ENCODE measurements at regions not wholly inside any gene's neighbourhood (a gene's known extent, or its start where the extent isn't known, plus 50 kb on each side); places are given as distances from the start of the nearest gene placed in this dataset.

DNA sequence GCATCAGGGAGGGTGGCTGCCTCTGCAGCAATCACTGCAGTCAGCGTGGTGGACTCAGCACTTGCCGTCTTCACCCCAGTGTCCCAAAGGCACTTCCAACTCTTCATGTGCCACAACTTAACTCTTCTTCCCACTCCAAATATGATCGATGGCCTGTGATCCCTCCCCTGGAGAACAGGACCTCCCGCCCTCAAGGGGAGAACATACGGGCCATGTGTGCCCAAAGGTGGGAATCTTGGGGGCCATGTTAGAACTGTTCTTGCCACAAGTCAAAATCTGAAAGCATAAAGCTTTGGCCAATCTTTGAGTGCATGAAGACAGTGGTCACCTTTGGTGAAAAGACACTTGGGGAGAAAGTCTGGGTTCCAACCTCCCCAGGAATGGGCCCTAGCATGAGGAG lies 368.5 kb upstream of the MGMT start:
- TF ChIP-seq POLR2AphosphoS5 (IDR thresholded peaks at IDR 0.05; ENCODE audit: insufficient read depth in 1 of 2, low read depth in 1 of 2) (no peak), POLR2A (IDR thresholded peaks at IDR 0.05) (no peak)
- TF ChIP-seq, protein P1, sequence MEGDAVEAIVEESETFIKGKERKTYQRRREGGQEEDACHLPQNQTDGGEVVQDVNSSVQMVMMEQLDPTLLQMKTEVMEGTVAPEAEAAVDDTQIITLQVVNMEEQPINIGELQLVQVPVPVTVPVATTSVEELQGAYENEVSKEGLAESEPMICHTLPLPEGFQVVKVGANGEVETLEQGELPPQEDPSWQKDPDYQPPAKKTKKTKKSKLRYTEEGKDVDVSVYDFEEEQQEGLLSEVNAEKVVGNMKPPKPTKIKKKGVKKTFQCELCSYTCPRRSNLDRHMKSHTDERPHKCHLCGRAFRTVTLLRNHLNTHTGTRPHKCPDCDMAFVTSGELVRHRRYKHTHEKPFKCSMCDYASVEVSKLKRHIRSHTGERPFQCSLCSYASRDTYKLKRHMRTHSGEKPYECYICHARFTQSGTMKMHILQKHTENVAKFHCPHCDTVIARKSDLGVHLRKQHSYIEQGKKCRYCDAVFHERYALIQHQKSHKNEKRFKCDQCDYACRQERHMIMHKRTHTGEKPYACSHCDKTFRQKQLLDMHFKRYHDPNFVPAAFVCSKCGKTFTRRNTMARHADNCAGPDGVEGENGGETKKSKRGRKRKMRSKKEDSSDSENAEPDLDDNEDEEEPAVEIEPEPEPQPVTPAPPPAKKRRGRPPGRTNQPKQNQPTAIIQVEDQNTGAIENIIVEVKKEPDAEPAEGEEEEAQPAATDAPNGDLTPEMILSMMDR (IDR thresholded peaks at IDR 0.05): no peak
